ENCODE measurements at regions not wholly inside any gene's neighbourhood (a gene's known extent, or its start where the extent isn't known, plus 50 kb on each side); places are given as distances from the start of the nearest gene placed in this dataset.

DNA sequence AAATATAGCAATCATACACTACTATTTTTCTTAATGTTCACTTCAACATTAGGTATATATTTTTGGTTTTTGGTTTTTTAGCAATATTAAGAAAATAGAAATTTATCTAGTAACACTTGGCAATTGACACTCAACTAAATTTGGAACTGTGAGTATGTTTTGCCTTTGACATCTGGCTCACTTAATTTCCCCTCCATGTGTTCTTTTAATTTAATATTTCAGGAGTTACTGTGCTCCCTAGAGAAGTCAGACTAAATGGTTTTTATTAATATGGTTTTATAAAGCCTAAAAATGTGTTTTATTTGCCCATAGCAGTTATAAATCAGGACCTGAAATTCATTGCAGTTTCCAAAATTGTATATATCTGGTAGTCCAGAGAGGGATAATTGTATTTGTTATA lies 175.3 kb upstream of the AVPR1A start:
- no peak for TF ChIP-seq EZH2 (IDR thresholded peaks at IDR 0.05; ENCODE audit: insufficient read depth, poor library complexity, severe bottlenecking)
- TF ChIP-seq EZH2phosphoT487 (IDR thresholded peaks at IDR 0.05; ENCODE audit: insufficient read depth, low read depth), result no peak
